Stimulated activated naive B cell treated with anti-CD40 and anti-IgM and Interleukin-4, amounts not matched to agents 10 μg/mL and 1 μg/mL and 100 μg/mL, for 72 hours (primary cell): ENCODE measurements at regions not wholly inside any gene's neighbourhood (a gene's known extent, or its start where the extent isn't known, plus 50 kb on each side); places are given as distances from the start of the nearest gene placed in this dataset.

Source experiments
- ATAC-seq, 2 donors: fragments of 150-1000 bp; cut with Tn5 transposase; replicated peaks; 2 replicates each; pipeline ENCODE4 v1.10.0; 2021; ENCODE audit warnings: moderate library complexity in 1 of 2
- DNase-seq: peaks from one replicate; pipeline ENCODE4 v3.0.0; 2021
- H3K27ac Mint-ChIP-seq: one replicate; pipeline ENCODE4 v1.8.0; 2022; ENCODE audit warnings: mild to moderate bottlenecking, mixed read lengths
- H3K27me3 Mint-ChIP-seq, 2 donors: one replicate each; pipeline ENCODE4 v1.8.0; 2022; ENCODE audit warnings: mixed read lengths in 2 of 2
- H3K36me3 Mint-ChIP-seq, 2 donors: one replicate each; pipeline ENCODE4 v1.8.0; 2022; ENCODE audit warnings: mixed read lengths in 2 of 2, mild to moderate bottlenecking in 1 of 2
- H3K4me1 Mint-ChIP-seq, 2 donors: one replicate each; pipeline ENCODE4 v1.8.0; 2022; ENCODE audit warnings: mixed read lengths in 2 of 2, mild to moderate bottlenecking in 1 of 2
- H3K4me3 Mint-ChIP-seq, 2 donors: one replicate each; pipeline ENCODE4 v1.8.0; 2022; ENCODE audit warnings: mild to moderate bottlenecking in 2 of 2, mixed read lengths in 2 of 2, moderate library complexity in 1 of 2
- H3K9me3 Mint-ChIP-seq, 2 donors: one replicate each; pipeline ENCODE4 v1.8.0; 2022; ENCODE audit warnings: mixed read lengths in 2 of 2, mild to moderate bottlenecking in 1 of 2

DNA sequence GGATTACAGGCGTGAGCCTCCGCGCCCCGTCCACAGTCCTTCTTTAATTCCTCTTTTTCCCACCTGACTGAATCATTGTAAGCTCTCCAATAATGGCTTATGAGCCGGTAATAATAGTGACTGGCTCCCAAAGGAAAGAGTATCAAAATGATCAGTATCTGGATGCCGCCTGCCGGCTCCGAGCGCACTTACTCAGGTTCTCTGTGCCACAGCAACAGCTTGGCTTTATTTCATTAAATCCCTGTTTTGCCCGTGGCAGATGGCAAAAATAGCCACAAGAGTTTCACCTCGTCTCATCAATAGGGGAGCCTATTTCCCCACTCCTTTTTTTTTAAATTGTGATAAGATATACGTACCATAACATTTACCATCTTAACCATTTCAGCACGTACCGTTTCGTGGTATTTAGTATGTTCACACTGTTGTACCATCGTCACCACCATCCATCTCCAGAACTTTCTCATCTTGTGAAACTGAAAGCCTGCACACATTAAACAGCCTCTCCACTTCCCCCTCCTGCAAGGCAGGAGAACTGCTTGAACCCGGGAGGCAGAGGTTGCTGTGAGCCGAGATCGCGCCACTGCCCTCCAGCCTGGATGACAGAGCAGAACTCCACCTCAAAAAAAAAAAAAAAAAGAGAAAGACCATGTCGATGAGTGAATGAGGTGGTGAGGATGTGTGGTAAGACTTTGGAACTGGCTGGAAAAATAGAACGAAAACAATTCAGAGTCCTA, 80.7 kb upstream of the DLG1 start:
- Mint-ChIP-seq H3K27ac (no peak overlapping the region), H3K9me3 (no peaks in the 10 kb centered on the region)
- no peak for ATAC-seq

DNA sequence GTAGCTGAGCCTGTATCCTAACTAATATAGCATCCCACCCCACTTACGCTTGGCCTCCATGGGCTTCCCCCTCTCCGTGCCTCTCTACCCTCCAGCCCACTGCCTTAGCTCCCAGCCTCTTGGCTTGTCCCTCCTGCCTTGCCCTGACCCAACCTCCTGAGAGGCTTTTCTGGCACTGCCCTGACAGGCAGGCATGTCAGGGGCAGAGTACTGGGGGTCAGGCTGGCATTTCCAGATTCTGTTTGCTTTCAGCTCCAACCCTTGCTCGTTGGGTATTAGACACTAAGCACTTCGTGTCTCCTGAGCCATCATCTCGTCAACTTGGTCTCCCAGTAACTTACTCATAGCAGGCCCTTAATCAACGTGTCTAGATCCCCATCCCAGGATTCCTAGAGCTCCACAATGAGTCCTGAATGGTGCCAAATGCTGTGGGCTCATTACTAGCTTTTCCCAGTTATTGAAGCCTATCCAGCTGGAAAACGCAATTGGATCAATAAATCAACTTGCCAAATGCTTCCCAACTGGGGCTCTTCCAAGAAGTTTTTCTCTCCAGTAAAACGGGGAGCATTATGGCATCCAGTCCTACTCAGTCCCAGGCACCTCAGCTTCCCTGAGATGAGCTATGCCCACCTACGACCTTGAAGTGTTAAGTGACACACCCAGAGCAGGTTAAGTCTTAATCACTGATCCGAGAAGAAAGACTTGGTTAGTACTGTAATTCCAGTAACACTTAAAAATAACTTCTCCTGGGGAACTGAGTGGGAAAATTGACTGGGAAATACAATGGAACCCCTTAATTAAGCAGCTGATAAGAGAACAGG, 78.5 kb upstream of the DLG1 start:
- no peak for ATAC-seq
- Mint-ChIP-seq H3K9me3 (no peaks in the 10 kb centered on the region), H3K4me3 (no peak overlapping the region)

More for the DNA sequence above, 80.7 kb upstream of the DLG1 start:
- Mint-ChIP-seq H3K4me1 (peaks cover 0 to 2% of the 10 kb centered on the region in 2 donors), H3K4me3 (no peak overlapping the region), H3K36me3 (no peaks in the 10 kb centered on the region), H3K27me3 (peaks cover 0 to 18% of the 10 kb centered on the region in 2 donors)
- no peak for DNase-seq

DNA sequence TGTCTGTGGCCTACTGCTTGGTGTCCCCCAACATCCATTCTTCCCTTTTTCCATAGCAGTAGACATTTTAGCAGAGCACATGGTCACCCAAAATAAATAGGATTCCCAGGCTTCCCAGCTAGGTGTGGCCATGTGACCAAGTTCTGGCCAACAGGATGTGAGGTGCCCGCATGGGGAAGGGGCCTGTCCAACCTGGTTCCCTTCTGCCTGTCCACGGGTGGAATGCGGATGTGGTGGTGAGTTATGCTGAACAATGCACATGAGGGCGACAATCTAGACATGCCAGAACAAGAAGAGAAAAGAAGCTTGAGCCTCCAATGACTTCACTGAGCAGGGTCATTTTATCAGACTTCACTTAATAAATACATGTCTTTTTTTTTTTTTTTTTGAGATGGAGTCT, 77.6 kb upstream of the DLG1 start:
- DNase-seq (no peak), ATAC-seq (no peak)
- peaks cover 0 to 18% of the 10 kb centered on the region in 2 donors for H3K27me3 Mint-ChIP-seq
- H3K4me3 Mint-ChIP-seq: no peak overlapping the region
- H3K9me3 Mint-ChIP-seq: no peaks in the 10 kb centered on the region
- peaks cover 0 to 2% of the 10 kb centered on the region in 2 donors for H3K4me1 Mint-ChIP-seq
- no peak overlapping the region for H3K27ac Mint-ChIP-seq
- no peaks in the 10 kb centered on the region for H3K36me3 Mint-ChIP-seq

More for the DNA sequence above, 78.5 kb upstream of the DLG1 start:
- Mint-ChIP-seq H3K27me3 (peaks cover 0 to 18% of the 10 kb centered on the region in 2 donors), H3K4me1 (peaks cover 0 to 2% of the 10 kb centered on the region in 2 donors), H3K27ac (no peak overlapping the region), H3K36me3 (no peaks in the 10 kb centered on the region)
- no peak for DNase-seq

DNA sequence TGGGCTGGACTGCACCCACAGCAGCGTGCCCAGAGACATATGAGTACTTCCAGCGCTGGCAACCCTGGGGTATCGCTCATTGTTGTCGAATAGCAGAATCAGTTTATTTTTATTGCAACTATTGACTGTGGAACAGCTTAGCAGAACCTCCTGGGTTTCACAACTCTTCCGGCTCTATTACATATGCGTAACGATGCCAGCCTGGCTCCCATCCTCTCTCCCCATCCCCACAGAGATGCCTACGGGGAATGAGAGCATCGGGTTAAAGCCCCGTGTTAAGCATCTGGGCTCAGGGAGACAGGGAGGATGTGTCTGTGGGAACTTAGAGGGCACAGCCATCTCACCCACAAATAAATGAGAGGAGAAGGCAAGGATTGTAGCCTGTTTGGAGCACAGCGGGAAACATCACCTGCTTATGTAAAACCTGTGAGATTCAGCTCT, 76.6 kb upstream of the DLG1 start:
- peaks cover 0 to 2% of the 10 kb centered on the region in 2 donors for H3K4me1 Mint-ChIP-seq
- H3K9me3 Mint-ChIP-seq: no peaks in the 10 kb centered on the region
- no peak overlapping the region for H3K4me3 Mint-ChIP-seq
- H3K36me3 Mint-ChIP-seq: no peaks in the 10 kb centered on the region
- no peak for DNase-seq
- no peak overlapping the region for H3K27ac Mint-ChIP-seq
- ATAC-seq: no peak
- peaks cover 0 to 18% of the 10 kb centered on the region in 2 donors for H3K27me3 Mint-ChIP-seq

DNA sequence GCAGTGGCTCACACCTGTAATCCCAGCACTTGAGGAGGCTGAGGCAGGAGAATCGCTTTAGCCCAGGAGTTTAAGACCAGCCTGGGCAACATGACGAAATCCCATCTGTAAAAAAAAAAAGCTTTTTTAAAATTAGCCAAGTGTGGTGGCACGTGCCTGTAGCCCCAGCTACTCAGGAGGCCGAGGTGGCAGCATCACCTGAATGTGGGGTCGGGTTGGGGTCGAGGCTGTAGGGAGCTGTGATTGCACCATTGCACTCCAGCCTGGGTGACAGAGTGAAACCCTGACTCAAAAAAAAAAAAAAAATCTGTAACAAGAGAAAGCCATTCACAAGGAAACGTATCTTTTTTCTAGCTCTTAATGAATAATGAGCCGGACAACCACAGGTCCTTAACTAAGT, 74.7 kb upstream of the DLG1 start:
- H3K4me3 Mint-ChIP-seq: no peak overlapping the region
- peaks cover 0 to 2% of the 10 kb centered on the region in 2 donors for H3K4me1 Mint-ChIP-seq
- H3K27me3 Mint-ChIP-seq: peaks cover 0 to 23% of the 10 kb centered on the region in 2 donors
- DNase-seq: no peak
- H3K27ac Mint-ChIP-seq: no peak overlapping the region
- ATAC-seq: no peak
- no peaks in the 10 kb centered on the region for H3K36me3 Mint-ChIP-seq
- H3K9me3 Mint-ChIP-seq: no peaks in the 10 kb centered on the region

DNA sequence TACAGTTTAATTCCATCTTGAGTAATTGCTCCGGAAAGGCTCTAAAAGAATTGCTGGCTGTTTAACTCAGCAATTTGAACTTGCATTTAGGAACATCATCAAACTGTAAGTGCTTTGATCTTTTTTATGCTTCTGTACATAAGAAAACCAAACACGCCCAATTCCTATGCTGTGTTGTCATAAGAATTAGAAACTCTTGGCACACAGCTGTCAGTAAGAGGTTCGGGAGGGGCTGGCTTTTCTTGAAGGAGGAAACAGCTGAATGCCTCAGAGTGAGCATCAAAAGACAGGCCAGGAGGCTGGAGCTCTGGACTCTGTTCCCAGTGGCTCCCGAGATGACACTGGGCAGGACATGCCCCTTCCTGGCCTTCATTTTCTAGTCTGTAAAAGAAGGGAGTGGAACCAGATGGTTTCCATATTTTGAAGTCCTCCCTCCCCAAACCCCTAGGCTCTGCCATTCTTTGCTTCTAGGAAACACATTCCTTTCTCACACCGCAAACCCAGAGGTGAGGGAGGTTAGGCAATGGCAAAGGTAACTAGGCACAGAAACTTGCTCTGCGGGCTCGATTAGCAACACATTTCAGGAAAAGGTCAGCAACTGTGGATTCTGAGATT, 73.7 kb upstream of the DLG1 start:
- Mint-ChIP-seq H3K9me3 (no peaks in the 10 kb centered on the region), H3K27me3 (peaks cover 3 to 26% of the 10 kb centered on the region in 2 donors), H3K27ac (no peak overlapping the region), H3K36me3 (no peaks in the 10 kb centered on the region), H3K4me1 (peaks cover 0 to 2% of the 10 kb centered on the region in 2 donors), H3K4me3 (no peak overlapping the region)
- ATAC-seq (no peak), DNase-seq (no peak)

DNA sequence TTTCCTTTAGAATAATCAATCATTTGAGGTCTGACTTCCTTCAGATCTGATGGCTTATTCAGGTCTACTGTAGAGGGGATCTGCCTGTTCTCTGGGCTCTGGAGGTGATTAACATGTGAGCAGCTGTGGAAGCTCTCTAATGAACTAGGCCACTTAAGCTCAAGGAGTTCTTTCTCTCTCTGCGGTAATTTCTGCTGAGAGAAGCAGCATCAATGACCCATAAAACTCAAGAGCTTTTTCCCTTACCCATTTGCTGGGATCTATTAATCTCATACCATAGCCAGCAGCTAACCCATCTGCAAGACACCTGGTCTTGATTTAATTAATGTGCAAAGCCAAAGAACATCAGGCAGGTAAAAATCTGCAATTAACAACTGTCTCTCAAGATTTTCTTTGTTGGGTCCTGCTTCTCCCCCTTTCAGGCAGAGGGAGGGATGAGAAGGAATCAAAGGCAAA, 73.2 kb upstream of the DLG1 start:
- Mint-ChIP-seq H3K4me3 (no peak overlapping the region), H3K4me1 (peaks cover 0 to 2% of the 10 kb centered on the region in 2 donors), H3K27ac (no peak overlapping the region), H3K27me3 (peaks cover 3 to 23% of the 10 kb centered on the region in 2 donors), H3K36me3 (no peaks in the 10 kb centered on the region), H3K9me3 (no peaks in the 10 kb centered on the region)
- DNase-seq: no peak
- ATAC-seq: no peak

DNA sequence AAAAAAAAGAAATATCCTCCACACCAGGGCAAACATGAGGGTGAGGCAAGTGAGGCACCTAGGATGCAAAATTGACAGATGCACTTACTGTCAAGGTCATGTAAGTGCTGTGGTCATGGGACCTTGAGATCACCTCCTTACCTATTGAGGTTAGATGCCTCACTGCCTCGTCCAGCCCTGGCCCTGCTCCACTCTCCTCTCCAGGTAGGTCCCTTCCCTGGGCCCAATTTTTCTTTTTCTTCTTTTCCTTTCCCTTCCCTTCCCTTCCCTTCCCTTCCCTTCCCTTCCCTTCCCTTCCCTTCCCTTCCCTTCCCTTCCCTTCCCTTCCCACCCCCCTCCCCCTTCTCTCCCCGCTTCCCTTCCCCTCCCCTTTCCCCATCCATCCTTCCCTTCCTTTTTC, 71.1 kb upstream of the DLG1 start:
- no peak overlapping the region for H3K4me3 Mint-ChIP-seq
- no peaks in the 10 kb centered on the region for H3K9me3 Mint-ChIP-seq
- H3K27me3 Mint-ChIP-seq: peaks cover 19 to 27% of the 10 kb centered on the region in 2 donors
- no peak overlapping the region for H3K27ac Mint-ChIP-seq
- no peaks in the 10 kb centered on the region for H3K36me3 Mint-ChIP-seq
- H3K4me1 Mint-ChIP-seq: peaks cover 0 to 2% of the 10 kb centered on the region in 2 donors
- ATAC-seq: no peak
- no peak for DNase-seq

DNA sequence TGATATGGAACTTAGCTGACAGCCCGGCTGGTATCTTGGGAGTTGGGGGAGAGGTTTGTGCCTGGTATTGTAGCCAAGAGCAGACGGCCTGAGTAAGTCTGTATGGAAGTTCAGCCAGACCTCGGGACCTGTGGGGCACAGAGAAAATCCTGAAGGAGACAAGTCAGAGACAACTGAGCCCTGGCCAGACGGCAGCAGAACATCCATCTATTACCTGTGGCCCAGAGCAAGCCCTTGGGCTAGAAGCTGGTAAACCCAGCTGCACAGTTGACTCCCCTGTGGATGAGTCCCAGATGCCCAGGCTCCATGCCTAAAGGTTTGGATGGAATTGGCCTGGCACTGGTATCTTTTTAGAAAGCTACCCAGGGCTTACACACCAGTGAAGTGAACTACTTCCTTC, 70.4 kb upstream of the DLG1 start:
- peaks cover 24 to 28% of the 10 kb centered on the region in 2 donors for H3K27me3 Mint-ChIP-seq
- H3K9me3 Mint-ChIP-seq: no peaks in the 10 kb centered on the region
- H3K27ac Mint-ChIP-seq: no peak overlapping the region
- ATAC-seq (no peak), DNase-seq (no peak)
- H3K4me1 Mint-ChIP-seq: no peaks in the 10 kb centered on the region
- no peaks in the 10 kb centered on the region for H3K36me3 Mint-ChIP-seq
- no peak overlapping the region for H3K4me3 Mint-ChIP-seq

DNA sequence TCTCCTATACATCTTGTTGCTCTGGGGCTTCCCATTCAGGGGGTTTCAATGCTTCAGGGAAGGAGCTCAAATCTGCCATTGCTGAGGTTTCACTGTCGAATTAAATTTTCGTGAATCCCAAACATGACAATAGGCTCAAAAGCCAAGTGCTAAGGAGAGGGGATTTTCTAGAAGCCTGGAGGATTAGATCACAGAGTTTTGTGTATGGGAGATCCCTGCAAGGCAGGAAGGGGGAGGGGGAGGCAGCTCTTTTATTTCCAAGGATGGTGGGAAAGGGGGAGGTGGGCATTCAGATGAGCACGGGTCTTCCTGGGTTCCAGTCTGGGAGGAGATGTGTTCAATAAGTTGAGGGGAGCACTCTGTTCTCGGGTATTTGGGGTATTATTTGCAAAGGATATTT, 69.9 kb upstream of the DLG1 start:
- DNase-seq (no peak), ATAC-seq (no peak)
- Mint-ChIP-seq H3K4me1 (no peaks in the 10 kb centered on the region), H3K9me3 (no peaks in the 10 kb centered on the region), H3K27me3 (peaks cover 29 to 33% of the 10 kb centered on the region in 2 donors), H3K36me3 (no peaks in the 10 kb centered on the region), H3K4me3 (no peak overlapping the region), H3K27ac (no peak overlapping the region)

DNA sequence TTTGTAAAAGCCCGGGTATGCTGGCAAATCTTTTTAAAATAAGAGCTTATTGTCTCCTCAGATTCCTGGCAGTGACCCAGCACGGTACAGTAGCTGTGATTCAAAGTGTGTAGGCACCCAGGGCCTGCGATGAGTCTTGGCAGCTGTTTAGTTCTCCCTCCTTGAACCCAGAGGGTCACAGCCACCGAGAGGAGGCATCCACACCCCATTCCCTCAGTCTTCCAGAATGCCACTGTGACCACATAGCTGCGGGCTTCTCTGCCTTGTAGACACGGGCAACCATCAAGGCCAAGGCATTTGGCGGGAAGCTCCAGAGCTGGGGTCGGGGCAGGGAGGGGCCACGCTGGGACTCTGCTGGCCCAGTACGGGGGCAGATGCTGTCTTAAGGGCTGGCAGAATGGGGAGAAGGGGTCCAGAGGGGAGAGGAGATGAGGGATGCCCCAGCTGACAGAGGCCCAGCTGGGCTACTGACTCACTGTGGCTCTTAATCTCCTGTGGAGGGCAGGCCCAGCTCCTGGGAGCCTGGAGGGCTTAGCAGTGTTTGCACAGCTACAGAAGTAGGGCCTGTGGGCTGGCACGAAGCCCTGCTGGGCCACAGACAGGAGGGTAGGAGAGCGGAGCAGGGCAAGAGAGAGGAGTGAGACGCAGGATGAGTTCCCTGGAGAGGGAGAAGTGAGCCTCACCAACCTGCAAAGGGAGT, 68.8 kb upstream of the DLG1 start:
- Mint-ChIP-seq H3K27ac (no peak overlapping the region), H3K4me1 (no peaks in the 10 kb centered on the region), H3K4me3 (no peak overlapping the region), H3K27me3 (peaks cover 36 to 40% of the 10 kb centered on the region in 2 donors), H3K9me3 (peaks cover 0 to 1% of the 10 kb centered on the region in 2 donors), H3K36me3 (no peaks in the 10 kb centered on the region)
- DNase-seq (no peak), ATAC-seq (no peak)

DNA sequence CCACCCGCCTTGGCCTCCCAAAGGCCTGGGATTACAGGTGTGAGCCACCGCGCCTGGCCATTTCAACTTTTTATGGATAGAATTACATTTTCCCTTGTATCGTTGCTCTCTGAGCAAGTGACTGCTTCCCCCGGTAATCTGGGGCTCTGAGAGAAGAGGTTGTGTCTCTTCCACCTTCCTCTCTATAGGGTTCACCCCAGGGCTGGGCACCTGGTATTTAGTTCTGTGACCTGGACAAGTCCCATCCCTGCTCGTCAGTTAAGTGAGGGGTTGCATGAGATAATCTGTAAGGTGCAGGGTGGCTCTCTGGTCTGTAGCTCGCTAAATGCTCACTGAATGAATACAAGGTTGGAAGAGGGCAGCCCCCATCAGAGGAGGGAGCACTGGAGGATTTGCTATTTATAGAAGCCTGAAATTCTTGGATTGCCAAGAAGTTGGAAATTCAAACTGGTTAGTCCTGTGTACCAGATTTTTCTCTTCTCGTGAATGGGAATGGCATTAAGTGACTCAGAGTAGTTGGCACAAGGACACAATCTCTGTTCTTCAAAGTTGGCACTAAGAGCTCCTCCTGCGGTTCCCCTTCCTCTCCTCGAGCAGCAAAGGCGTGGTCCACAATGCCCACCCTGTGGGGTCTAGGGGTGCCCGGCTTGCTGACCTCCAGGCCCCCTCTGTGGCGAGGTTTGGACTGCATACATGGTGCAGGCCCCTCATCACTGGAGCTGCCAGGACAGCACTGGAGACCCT, 68.1 kb upstream of the DLG1 start:
- Mint-ChIP-seq H3K36me3 (no peaks in the 10 kb centered on the region), H3K27me3 (peaks cover 36 to 40% of the 10 kb centered on the region in 2 donors), H3K9me3 (peaks cover 0 to 1% of the 10 kb centered on the region in 2 donors), H3K27ac (no peak overlapping the region), H3K4me1 (no peaks in the 10 kb centered on the region), H3K4me3 (no peak overlapping the region)
- no peak for ATAC-seq
- DNase-seq: no peak

DNA sequence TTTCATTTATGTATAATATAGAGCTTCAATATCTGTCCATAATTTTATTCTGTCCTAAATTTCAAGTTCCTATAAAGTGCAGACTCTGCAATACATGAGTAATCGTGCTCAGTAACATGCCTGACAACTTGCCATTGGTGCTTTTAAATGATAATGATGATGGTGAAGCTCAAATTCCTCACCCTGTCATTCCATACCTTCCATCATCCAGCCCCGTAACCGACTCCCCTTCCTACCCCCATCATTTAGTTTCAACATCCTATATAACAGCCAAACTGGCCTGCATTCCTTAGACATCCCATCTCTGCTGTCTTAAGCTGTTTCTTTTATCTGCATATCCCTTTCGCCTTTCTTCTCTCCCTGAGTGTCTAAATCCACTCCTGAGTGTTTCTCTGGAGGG, 67.2 kb upstream of the DLG1 start:
- H3K27ac Mint-ChIP-seq: no peak overlapping the region
- ATAC-seq: no peak
- peaks cover 7 to 8% of the 10 kb centered on the region in 2 donors for H3K9me3 Mint-ChIP-seq
- peaks cover 40 to 42% of the 10 kb centered on the region in 2 donors for H3K27me3 Mint-ChIP-seq
- DNase-seq: no peak
- H3K4me3 Mint-ChIP-seq: no peak overlapping the region
- peaks cover 0 to 6% of the 10 kb centered on the region in 2 donors for H3K36me3 Mint-ChIP-seq
- H3K4me1 Mint-ChIP-seq: no peaks in the 10 kb centered on the region
